ENCODE measurements at regions not wholly inside any gene's neighbourhood (a gene's known extent, or its start where the extent isn't known, plus 50 kb on each side); places are given as distances from the start of the nearest gene placed in this dataset.

- no peaks in the 10 kb centered on the region for H3K36me3 ChIP-seq (ENCODE audit: low read depth)
- TF ChIP-seq CTCF (IDR thresholded peaks at IDR 0.05; ENCODE audit: poor library complexity, severe bottlenecking) = no peak
- no peak for DNase-seq (ENCODE audit: low spot score)
- no peaks in the 10 kb centered on the region for H3K27me3 ChIP-seq (ENCODE audit: insufficient read depth, poor library complexity, severe bottlenecking)
- peak; percentile 65 for ATAC-seq (ENCODE audit: low read depth)
- H3K9me3 ChIP-seq (ENCODE audit: severe bottlenecking) = no peaks in the 10 kb centered on the region
- H3K4me1 ChIP-seq (ENCODE audit: insufficient read depth, poor library complexity, severe bottlenecking) = peaks cover 7% of the 10 kb centered on the region
- no peak overlapping the region for H3K4me3 ChIP-seq (ENCODE audit: severe bottlenecking)
- H3K27ac ChIP-seq (ENCODE audit: poor library complexity, severe bottlenecking) = peak overlapping the region; percentile 19
Observed at GRCh38 chr5:164175083-164175482, 669.7 kb downstream of the MAT2B start.

- no peaks in the 10 kb centered on the region for H3K27me3 ChIP-seq (ENCODE audit: insufficient read depth, poor library complexity, severe bottlenecking)
- H3K36me3 ChIP-seq (ENCODE audit: low read depth) = no peaks in the 10 kb centered on the region
- DNase-seq (ENCODE audit: low spot score) (no peak), ATAC-seq (ENCODE audit: low read depth) (no peak)
- H3K4me1 ChIP-seq (ENCODE audit: insufficient read depth, poor library complexity, severe bottlenecking) = peaks cover 7% of the 10 kb centered on the region
- no peak overlapping the region for H3K27ac ChIP-seq (ENCODE audit: poor library complexity, severe bottlenecking)
- no peaks in the 10 kb centered on the region for H3K9me3 ChIP-seq (ENCODE audit: severe bottlenecking)
- no peak overlapping the region for H3K4me3 ChIP-seq (ENCODE audit: severe bottlenecking)
- no peak for TF ChIP-seq CTCF (IDR thresholded peaks at IDR 0.05; ENCODE audit: poor library complexity, severe bottlenecking)
Observed at GRCh38 chr5:164179406-164179805, 674.0 kb downstream of the MAT2B start.

GRCh38 chr5:164181604-164182003, 676.2 kb downstream of the MAT2B start:
- Histone ChIP-seq H3K27me3 (ENCODE audit: insufficient read depth, poor library complexity, severe bottlenecking) (no peaks in the 10 kb centered on the region), H3K4me1 (ENCODE audit: insufficient read depth, poor library complexity, severe bottlenecking) (no peaks in the 10 kb centered on the region), H3K4me3 (ENCODE audit: severe bottlenecking) (no peak overlapping the region), H3K27ac (ENCODE audit: poor library complexity, severe bottlenecking) (no peak overlapping the region), H3K36me3 (ENCODE audit: low read depth) (no peaks in the 10 kb centered on the region), H3K9me3 (ENCODE audit: severe bottlenecking) (no peaks in the 10 kb centered on the region)
- no peak for DNase-seq (ENCODE audit: low spot score)
- no peak for ATAC-seq (ENCODE audit: low read depth)
- TF ChIP-seq CTCF (IDR thresholded peaks at IDR 0.05; ENCODE audit: poor library complexity, severe bottlenecking) = no peak

- H3K4me3 ChIP-seq (ENCODE audit: severe bottlenecking) = no peak overlapping the region
- no peaks in the 10 kb centered on the region for H3K27me3 ChIP-seq (ENCODE audit: insufficient read depth, poor library complexity, severe bottlenecking)
- DNase-seq (ENCODE audit: low spot score) (no peak), ATAC-seq (ENCODE audit: low read depth) (no peak)
- H3K36me3 ChIP-seq (ENCODE audit: low read depth) = no peaks in the 10 kb centered on the region
- H3K27ac ChIP-seq (ENCODE audit: poor library complexity, severe bottlenecking) = no peak overlapping the region
- no peaks in the 10 kb centered on the region for H3K4me1 ChIP-seq (ENCODE audit: insufficient read depth, poor library complexity, severe bottlenecking)
- no peak for TF ChIP-seq CTCF (IDR thresholded peaks at IDR 0.05; ENCODE audit: poor library complexity, severe bottlenecking)
- H3K9me3 ChIP-seq (ENCODE audit: severe bottlenecking) = no peaks in the 10 kb centered on the region
Observed at GRCh38 chr5:164184158-164184557, 678.7 kb downstream of the MAT2B start.

- H3K9me3 ChIP-seq (ENCODE audit: severe bottlenecking) = no peaks in the 10 kb centered on the region
- H3K27me3 ChIP-seq (ENCODE audit: insufficient read depth, poor library complexity, severe bottlenecking) = no peaks in the 10 kb centered on the region
- TF ChIP-seq CTCF (IDR thresholded peaks at IDR 0.05; ENCODE audit: poor library complexity, severe bottlenecking) = no peak
- no peak overlapping the region for H3K27ac ChIP-seq (ENCODE audit: poor library complexity, severe bottlenecking)
- H3K4me3 ChIP-seq (ENCODE audit: severe bottlenecking) = no peak overlapping the region
- no peak for ATAC-seq (ENCODE audit: low read depth)
- H3K36me3 ChIP-seq (ENCODE audit: low read depth) = no peaks in the 10 kb centered on the region
- DNase-seq (ENCODE audit: low spot score) = no peak
- H3K4me1 ChIP-seq (ENCODE audit: insufficient read depth, poor library complexity, severe bottlenecking) = no peaks in the 10 kb centered on the region
Observed at GRCh38 chr5:164185000-164185399, 679.6 kb downstream of the MAT2B start.
